CD4-positive, alpha-beta T cell treated with Interleukin-4 for 1 hour (primary cell): ENCODE measurements at regions not wholly inside any gene's neighbourhood (a gene's known extent, or its start where the extent isn't known, plus 50 kb on each side); places are given as distances from the start of the nearest gene placed in this dataset.
"Not testable (repeated sequence)": the region's sequence is repeated elsewhere in the genome, so short reads cannot be mapped to it uniquely, and the experiment has no call there.

Source experiments
- DNase-seq, 2 donors: peaks; one replicate each; pipeline ENCODE4 v3.0.0-alpha.2; 2020 to 2022

DNA sequence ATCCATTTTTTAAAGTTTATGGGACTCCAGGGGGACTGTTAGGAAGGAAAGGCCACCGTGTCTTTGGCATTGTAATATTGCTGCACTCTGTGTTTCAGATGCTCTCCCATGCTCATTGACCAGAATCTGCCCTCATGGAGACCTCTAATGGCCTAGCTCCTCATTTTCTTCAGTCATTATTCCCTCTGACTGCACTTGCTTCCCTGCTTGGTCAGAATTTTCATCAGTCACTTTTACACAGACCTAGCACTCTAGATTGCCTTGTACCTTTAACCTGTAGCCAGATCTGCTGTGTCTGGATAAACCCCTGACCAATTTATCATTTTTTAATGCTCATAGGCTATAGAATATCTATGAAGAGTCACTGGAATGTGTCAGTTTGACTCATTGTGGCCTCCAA is 155.5 kb upstream of the NUDT12 start:
- no peak for DNase-seq

DNA sequence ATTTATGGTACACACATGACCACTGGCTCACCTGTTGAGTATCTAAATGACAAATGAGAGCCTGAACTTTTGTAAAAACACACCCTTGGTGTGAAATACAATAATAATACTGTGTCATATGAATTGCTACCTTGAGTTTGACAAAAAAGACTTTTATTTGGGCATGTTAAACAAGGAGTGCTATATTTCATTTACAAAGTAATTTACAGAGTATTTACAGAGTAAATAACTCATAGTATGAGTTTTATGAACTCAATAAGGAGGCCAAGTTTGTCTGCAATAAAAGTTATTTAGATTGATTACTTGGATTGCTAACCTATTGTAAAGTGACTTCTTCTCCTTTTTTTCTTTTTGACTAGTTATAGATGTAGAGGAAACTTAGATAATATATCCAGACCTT is 146.0 kb upstream of the NUDT12 start:
- DNase-seq, result no peak

- no peak for DNase-seq
Observed at GRCh38 chr5:103706939-103707682, 144.5 kb upstream of the NUDT12 start.

DNA sequence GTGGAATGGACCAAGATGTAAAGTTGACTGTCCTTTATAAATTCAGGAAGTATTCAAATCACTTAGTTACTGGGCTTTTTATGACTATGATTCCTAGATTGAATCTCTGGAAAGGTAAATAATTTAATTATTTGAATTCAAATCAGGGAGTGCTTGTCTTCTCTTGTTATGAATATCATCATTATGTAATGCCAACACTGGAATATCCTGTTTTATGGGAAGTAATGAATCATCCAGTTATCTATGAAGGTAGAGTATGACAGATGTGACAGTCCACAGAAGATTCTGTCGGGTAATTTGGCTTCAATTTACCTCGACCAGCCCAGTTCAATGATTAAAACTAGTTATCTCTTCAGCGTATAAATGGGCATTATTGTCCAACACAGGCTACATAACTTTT is 141.0 kb upstream of the NUDT12 start:
- no peak for DNase-seq

DNA sequence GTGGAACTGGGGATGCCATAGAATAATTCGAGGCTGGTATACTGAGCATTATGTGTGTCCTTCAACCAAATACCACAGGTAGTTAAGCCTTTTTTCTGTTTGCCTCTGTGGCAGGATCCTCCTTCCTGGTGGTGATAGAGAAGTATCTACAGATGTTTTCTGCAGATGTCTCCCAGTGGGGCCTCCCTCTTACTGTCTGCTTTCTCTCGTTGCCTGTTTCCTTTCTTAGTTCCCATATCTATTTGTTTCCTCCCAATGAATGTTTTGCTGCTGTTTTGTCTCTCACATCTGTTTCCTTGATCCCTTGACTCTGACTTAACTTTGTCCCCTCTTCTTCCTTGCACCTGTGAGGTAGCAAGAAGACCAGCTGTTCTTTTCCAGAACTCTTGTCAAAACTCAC is 130.9 kb upstream of the NUDT12 start:
- DNase-seq, result no peak

DNA sequence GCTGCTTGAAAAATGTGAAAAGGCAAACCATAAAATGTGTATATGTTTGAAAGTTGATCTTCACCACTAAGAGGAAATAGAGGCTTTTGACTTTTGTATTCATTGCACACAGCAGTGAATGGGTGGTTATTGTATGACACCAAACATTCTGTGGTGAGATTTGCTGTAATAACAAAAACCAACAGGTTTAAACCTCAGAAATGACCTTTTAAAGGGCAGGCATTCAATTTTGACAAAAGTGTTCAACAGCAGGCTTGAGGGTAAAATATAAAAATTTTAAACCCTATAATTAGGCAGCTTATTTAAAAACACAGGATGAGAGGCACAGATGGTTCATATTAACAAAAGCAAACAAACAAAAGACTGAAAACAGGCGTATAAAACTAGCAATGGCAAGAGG is 128.1 kb upstream of the NUDT12 start:
- DNase-seq, result no peak

DNA sequence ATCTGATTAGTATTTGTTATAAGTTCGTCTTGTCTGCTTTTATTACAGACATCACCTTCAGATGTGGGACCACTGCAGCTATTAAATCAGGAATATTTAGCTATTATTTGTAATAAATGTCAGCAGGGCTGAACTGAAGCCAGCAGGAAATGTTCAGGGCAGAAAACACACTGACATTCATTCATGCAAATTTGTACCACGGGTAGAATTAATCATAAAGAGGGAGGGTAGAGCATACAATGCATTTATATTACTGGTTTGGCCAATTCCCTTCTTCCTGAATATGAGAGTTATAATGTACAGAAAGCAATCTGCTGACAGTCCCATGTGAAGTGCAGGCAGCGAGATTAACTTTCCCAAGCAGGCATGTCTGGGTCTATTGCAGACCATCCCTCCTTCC is 117.3 kb upstream of the NUDT12 start:
- DNase-seq, result no peak

DNA sequence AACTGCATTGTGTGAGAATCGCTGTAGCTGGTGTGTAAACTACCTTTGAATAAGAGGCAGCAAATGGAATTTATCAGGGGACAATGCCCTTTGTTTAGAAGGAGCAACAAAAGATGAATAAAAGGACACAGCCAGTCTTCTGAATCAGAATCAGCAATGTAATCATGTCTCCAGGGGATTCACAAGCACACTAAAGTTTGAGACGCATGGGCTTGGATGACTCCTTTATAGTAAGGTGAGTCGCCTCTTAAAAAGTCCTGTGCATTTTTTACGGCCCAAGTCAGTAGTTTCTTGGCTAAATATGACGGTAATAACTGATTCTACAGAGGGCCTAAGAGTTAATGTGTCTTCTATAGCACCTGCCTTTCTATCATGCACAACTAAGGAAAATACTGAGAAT is 113.6 kb upstream of the NUDT12 start:
- not testable (repeated sequence) for DNase-seq

DNA sequence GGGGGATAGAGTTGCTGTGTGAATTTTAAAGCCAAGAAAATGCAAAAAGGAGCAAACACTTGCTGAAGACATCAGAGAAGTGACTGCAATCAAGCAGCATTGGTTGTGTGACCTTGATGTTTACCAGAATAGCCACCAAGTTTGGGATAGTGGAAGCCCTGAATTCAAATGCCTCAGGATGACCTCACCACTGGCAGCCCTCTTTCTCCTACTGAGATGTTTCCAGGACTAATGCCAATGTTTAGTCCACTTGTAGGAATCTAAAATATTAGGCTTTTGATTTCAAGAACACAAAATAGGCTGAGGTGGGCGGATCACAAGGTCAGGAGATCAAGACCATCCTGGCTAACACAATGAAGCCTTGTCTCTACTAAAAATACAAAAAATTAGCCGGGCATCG is 112.2 kb upstream of the NUDT12 start:
- no peak for DNase-seq

DNA sequence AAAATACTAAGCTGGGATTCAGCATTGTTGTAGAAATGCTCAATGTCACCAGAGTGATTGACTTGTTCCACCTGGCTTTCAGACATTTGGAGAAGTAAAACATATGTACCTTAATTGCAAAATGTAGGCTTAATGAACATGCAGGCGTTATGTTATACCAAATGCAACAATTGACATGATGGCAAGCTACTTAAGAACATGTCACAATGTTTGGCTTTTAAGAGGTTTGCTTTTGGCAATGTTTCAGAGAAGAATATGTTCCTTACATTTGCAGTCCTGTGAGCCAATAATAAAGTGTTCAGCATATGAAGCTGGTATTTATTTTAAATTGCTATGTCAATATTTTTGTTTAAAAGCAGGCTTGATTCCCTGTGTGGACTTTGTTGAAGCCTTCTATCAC is 111.7 kb upstream of the NUDT12 start:
- DNase-seq, result no peak

DNA sequence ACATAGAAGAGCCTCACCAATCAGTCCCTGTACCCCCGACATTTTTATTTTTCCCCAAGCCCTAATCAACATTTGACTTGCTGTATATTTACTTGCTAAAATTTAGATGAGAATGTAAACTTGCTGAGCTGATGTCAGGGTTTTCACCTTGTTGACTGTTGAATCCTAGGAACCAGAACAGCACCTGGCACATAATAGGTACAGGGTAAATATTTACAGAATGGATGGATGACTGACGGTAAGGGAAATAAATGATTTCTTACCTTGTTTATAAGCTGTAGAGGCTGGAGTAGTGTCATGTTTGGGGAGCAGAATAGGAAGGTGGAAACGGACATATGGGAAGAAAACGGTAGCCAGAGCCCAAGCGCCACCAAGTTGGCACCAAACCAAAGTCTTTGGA is 107.0 kb upstream of the NUDT12 start:
- no peak for DNase-seq

GRCh38 chr5:103668281-103668680 is 105.7 kb upstream of the NUDT12 start:
- DNase-seq, result no peak

GRCh38 chr5:103667068-103667467 is 104.5 kb upstream of the NUDT12 start:
- DNase-seq, result no peak

DNA sequence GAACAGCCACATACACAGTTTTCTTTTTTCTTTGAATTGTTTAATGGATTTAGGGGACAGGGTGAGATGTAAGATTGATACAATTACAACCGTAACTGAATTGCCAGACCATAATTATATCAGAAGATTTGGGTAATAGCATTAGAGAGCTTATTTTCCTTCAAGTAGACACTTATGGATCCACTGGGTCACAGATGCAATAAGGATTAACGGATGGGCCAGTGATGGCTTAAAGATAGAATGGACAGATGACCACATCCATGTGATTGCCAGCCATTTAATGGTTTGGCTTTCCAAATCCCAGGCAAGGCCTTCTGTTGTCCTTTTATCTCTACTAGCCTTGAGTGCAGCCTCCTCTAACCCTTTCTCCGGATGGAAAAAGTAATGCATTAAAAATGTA is 94.7 kb upstream of the NUDT12 start:
- no peak for DNase-seq

- DNase-seq, result no peak
Observed at GRCh38 chr5:103648086-103648485, 85.5 kb upstream of the NUDT12 start.

- no peak for DNase-seq
Observed at GRCh38 chr5:103646698-103647614, 84.4 kb upstream of the NUDT12 start.

DNA sequence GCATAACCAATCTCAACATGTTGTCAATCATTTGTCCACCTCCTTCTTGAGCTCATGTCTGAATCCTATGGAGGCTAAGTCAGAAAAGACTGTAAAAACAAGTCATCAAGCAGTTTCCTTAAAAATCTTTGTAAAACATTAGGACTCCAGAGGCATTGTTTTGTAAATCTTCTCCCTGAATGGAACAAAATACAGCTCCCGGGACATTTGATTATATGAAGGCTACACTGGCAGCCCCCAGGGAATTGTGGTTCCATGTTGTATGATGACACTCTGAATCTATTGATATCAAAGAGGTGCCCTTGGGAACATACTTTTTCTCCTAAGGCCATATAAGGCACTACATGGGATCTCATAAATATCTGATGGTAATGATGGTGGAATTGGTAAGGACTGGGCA is 83.2 kb upstream of the NUDT12 start:
- no peak for DNase-seq

GRCh38 chr5:103638979-103639378 is 76.4 kb upstream of the NUDT12 start:
- DNase-seq, result no peak

DNA sequence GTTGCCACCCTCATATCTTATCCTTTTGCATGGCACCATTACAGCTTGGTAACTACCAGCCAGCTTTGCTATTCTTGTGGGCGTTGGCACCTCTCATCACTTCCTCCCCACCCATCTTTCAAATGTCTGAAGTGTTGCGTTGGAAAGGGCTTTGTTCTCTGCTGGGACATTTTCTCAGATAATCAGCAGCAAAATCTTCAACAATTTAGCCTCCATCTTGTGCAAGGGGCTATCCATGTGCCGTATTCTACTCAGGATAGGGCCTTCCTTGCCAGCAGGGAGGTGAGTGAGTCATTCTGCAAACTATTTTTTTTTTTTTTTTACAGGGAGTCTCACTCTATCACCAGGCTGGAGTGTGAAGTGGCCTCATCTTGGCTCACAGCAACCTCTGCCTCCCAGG is 62.1 kb upstream of the NUDT12 start:
- no peak for DNase-seq

GRCh38 chr5:103624035-103624480 is 61.5 kb upstream of the NUDT12 start:
- no peak for DNase-seq

DNA sequence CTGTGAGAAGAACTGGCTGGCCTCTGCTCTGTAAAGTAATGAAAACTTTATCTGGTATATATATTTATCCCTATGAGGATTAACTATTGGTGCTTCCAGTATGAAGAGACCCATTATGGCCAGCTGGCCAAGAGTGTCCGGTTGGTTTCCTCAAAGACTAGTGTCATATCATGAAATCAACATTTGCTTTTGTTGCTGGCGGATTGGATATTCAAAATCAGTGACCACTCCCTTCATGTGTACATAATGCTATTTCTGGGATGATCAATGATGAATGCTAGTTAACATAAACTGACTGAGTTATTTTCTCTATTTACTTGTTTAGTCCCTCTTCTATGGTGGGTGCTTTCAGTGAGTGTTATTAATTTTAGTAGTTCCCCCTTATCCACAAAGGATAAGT is 60.8 kb upstream of the NUDT12 start:
- DNase-seq, result no peak

DNA sequence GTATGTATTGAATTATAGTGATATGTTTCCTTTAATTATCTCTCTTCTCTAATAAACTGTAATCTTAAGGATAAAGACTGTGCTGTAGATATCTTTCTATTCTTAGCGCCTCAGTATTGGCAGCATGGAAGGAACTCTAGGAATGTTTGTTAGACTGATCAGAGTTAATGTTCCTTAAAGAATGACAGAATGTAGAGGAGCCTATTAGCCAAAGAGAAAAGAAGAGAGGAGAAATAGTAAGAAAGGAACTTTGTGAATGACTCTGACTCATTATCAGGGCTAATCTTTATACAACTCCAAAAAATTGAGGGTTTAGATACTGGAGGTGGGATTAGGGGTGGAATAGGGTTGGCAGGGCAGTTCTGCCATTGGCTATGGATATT is 59.0 kb upstream of the NUDT12 start:
- DNase-seq, result no peak

DNA sequence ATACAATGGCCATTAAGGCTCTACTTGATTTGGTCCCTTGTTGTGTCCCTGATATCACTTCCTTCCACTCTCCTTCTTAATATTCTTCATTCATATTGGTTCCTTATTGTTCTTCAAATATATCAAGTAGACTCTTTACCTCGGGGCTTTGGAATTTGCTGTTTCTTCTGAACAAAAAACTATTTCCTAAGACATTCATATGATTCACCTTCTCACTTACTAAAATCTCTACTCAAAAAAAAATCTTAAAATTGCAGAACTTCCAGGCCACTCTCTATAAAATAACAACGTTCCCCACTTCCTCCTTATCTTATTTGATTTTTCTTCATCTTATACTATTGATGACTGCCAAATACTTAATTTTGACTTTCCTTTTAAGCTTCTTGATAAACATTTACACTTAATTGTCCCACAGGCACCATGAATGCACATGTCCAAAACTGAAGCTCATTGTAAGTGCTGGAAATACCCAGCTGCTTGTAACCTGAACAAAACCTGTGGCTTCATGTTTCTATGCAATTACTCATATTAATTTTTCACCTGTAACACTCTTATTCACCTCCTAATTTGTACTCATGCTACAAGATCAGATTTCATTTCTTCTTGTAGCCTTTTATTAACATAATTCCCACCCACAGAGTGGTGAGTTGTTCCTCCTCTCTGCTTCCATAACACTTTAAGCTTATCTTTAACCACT is 58.4 kb upstream of the NUDT12 start:
- no peak for DNase-seq

DNA sequence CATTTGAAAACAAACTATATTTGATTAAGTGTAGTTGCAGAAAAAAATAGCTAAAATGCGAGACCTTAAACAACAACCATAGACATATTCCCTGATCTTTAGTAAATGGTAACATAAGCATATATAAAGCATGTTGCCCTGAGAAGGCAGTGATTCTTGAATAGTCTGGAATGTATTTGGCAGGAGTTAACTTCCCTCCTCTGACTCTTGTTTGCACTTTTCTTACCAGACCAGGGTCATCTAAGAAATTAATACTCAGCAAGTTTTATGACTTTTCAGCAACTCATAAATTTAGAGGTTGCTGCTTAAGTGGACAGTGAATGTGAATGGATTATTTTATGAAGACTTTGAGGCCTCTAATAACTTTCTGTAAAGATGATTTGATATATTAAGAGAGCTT is 55.3 kb upstream of the NUDT12 start:
- no peak for DNase-seq
